Stimulated activated naive CD4-positive, alpha-beta T cell (primary cell): ENCODE measurements at regions not wholly inside any gene's neighbourhood (a gene's known extent, or its start where the extent isn't known, plus 50 kb on each side); places are given as distances from the start of the nearest gene placed in this dataset.
A peak's percentile ranks its signal among the peaks of the same experiment; 100 is the strongest.
"Not testable (repeated sequence)": the region's sequence is repeated elsewhere in the genome, so short reads cannot be mapped to it uniquely, and the experiment has no call there.

Experiments
- DNase-seq, 6 experiments: peaks; one replicate each; lab custom pipeline; 2025; lab: John Stamatoyannopoulos, UW

DNA sequence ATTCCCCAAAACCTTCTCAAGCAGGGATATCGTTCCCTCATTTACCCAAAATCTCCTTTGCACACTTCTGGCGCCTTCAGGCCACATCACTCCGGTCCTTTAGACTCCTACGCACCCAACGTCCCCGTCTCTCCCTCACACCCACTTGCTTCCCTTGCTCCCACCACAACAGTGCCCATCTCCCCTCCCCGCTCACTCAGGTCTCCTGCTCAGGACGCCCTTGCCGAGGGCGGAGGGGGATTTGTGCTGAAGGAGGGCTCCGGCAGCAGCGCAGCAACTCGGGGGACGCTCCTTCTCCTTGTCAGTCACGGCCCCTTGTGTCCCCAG is 71.6 kb downstream of the PCMTD2 start:
- not testable (repeated sequence) for DNase-seq

DNA sequence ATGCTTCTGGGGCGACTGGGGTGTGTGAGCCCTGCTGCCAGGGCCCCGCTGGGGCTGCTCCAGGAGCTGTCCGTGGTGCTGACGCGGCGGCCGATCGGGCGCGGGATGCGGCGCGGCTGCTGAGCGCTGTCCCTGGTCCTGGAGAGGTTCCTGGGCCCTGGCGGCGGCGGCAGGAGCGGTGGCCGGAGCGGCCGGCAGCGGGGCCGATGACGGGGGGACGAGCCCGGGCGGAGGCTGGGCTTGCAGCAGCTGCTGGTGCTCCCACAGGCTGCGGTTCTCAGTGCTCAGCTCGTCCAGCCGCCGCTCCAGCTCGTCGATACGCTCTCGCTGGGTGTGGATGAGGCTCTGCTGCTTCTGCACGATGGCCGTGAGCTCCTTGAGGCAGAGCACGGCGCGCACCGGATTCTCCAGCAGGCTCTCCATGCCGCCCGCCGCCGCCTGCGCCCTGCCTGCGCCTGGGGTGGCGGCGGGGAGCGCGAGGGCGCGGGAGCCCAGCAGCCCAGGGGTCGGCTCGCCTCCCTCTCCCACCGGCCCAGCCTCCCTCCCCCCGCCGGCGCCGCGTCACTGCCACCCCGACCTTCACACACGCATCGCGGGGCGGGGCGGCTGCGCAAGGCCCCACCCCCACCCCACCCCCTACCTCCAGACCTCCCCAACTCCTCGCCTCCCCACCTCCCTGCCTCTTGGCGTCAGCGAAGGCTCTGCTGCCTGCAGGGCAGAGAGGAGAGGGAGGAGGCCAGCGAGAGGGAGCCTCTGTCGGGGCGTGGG is 72.2 kb downstream of the PCMTD2 start:
- peak in 1 of 6 experiments; percentile 34 for DNase-seq

DNA sequence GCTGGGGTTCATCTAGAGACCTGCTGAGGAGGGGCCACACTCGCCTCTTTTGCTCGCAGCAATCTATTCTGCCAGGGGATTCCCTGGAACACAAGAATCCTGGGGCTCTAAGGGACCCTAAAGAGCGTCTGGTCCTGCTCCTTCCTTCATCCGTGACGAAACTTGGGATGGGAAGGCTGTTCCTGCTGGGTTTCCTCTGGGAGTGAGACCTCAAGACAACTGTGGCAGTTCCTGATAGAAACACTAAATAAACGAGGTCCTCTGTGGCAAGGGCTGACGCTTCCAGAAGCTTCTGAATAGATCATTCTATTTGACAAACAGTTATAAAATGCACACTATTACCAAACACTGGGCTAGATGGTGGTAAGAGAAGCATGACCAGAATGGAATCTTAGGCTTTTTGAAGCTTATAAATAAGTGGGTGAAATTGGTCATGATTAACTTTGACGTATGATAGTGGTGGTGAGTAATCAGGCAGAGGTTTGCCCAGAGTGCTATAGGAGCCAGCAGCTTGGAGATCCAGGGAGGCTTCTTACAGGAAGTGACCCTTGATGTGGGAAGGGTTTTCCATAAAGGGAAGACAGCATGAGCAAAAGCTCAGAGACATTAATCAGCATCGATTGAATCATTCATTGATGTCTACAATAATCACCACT is 73.2 kb downstream of the PCMTD2 start:
- DNase-seq = not testable (repeated sequence)

DNA sequence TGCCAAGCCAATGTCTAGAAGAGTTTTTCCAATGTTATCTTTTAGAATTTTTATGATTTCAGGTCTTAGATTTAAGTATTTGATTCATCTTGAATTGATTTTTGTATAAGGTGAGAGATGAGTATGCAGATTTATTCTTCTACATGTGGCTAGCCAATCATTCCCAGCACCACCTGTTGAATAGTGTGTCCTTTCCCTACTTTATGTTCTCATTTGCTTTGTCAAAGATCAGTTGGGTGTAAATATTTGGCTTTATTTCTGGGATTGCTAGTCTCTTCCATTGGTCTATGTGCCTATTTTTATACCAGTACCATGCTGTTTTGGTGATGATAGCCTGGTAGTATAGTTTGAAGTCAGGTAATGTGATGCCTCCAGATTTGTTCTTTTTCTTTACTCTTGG is 77.1 kb downstream of the PCMTD2 start:
- not testable (repeated sequence) for DNase-seq
